HL-60 (cell line): ENCODE measurements at regions not wholly inside any gene's neighbourhood (a gene's known extent, or its start where the extent isn't known, plus 50 kb on each side); places are given as distances from the start of the nearest gene placed in this dataset.

Source experiments
- CTCF ChIP-seq: IDR thresholded peaks from one replicate; pipeline ENCODE4 v1.5.1; 2011; ENCODE audit warnings: low read length, control low read depth, inconsistent platforms; ENCODE audit not compliant: insufficient read depth
- POLR2AphosphoS5 ChIP-seq: IDR thresholded peaks from 2 replicates; pipeline ENCODE4 v1.6.1; 2012; ENCODE audit warnings: low read depth
- REST ChIP-seq: IDR thresholded peaks from 2 replicates; pipeline ENCODE4 v1.6.1; 2012; ENCODE audit warnings: low read depth; ENCODE audit not compliant: insufficient replicate concordance

- no peak for TF ChIP-seq CTCF
- TF ChIP-seq REST = no peak
- no peak for TF ChIP-seq POLR2AphosphoS5
Observed at GRCh38 chr9:32136700-32137339, 247.6 kb upstream of the ACO1 start.
